Gastroesophageal sphincter (tissue), 3 donors: ENCODE measurements at regions not wholly inside any gene's neighbourhood (a gene's known extent, or its start where the extent isn't known, plus 50 kb on each side); places are given as distances from the start of the nearest gene placed in this dataset.

Experiments used
- EP300 ChIP-seq: sonication (generic); formaldehyde crosslinking; IDR thresholded peaks from one replicate; pipeline ENCODE4 v1.6.1; 2017; ENCODE audit warnings: antibody characterized with exemption, mild to moderate bottlenecking
- POLR2A ChIP-seq, 2 donors: fragments of 450-650 bp; IDR thresholded peaks; one replicate each; pipeline ENCODE4 v1.6.1; 2017; ENCODE audit warnings: antibody characterized with exemption in 2 of 2, mild to moderate bottlenecking in 2 of 2, moderate library complexity in 1 of 2
- TF ChIP-seq, protein P1 (sequence below), 4 experiments: fragments of 200-600 bp in 2 of 4; fragments of 450-650 bp in 2 of 4; sonication (generic) in 1 of 4; IDR thresholded peaks; one replicate each; pipeline ENCODE4 v1.5.1; 2017 to 2019; ENCODE audit warnings: antibody characterized with exemption in 4 of 4, mild to moderate bottlenecking in 2 of 4, moderate library complexity in 2 of 4

DNA sequence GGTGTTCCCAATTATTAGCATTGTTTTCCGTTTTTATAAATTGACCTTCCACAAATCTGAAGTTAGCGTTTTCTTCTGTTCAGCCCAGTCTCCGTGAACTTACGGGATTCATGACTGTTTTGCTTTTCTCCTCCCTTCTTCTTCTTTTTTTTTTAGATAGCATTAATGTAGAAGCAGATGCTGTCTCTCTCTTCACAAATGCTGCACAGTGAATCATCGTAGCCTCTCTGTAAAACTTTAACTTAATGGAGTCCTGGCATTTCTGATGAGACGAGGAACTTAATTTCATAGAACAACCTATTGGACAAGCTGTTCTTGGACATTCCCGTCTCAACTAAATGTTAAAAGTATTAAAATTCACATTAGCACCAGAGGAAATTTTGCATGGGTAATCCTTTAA, 138.0 kb upstream of the EEF1E1 start:
- TF ChIP-seq, protein P1, sequence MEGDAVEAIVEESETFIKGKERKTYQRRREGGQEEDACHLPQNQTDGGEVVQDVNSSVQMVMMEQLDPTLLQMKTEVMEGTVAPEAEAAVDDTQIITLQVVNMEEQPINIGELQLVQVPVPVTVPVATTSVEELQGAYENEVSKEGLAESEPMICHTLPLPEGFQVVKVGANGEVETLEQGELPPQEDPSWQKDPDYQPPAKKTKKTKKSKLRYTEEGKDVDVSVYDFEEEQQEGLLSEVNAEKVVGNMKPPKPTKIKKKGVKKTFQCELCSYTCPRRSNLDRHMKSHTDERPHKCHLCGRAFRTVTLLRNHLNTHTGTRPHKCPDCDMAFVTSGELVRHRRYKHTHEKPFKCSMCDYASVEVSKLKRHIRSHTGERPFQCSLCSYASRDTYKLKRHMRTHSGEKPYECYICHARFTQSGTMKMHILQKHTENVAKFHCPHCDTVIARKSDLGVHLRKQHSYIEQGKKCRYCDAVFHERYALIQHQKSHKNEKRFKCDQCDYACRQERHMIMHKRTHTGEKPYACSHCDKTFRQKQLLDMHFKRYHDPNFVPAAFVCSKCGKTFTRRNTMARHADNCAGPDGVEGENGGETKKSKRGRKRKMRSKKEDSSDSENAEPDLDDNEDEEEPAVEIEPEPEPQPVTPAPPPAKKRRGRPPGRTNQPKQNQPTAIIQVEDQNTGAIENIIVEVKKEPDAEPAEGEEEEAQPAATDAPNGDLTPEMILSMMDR (IDR thresholded peaks at IDR 0.05) = no peak
- TF ChIP-seq POLR2A (IDR thresholded peaks at IDR 0.05) = no peak
- no peak for TF ChIP-seq EP300
